H9 (cell line): ENCODE measurements at regions not wholly inside any gene's neighbourhood (a gene's known extent, or its start where the extent isn't known, plus 50 kb on each side); places are given as distances from the start of the nearest gene placed in this dataset.

Source experiments
- DNase-seq: peaks from one replicate; pipeline ENCODE4 v3.0.0-alpha.2; 2017
- H2AFZ ChIP-seq: one replicate; pipeline ENCODE4 v1.6.1; 2013; ENCODE audit warnings: mild to moderate bottlenecking, low read length, control low read depth, moderate library complexity
- H2AK5ac ChIP-seq: 2 replicates; pipeline ENCODE4 v1.6.1; 2013; ENCODE audit warnings: low read length, control low read depth, mixed read lengths; ENCODE audit not compliant: insufficient read length
- H2BK120ac ChIP-seq: one replicate; pipeline ENCODE4 v1.6.1; 2013; ENCODE audit warnings: low read depth, mild to moderate bottlenecking, low read length, control low read depth, inconsistent platforms; ENCODE audit not compliant: poor library complexity, severe bottlenecking
- H2BK12ac ChIP-seq: 2 replicates; pipeline ENCODE4 v1.6.1; 2013; ENCODE audit warnings: low read length, control low read depth, mixed read lengths, low read depth; ENCODE audit not compliant: insufficient read length
- H2BK15ac ChIP-seq: 2 replicates; pipeline ENCODE4 v1.6.1; 2013; ENCODE audit warnings: low read depth, low read length, control low read depth
- H2BK20ac ChIP-seq: one replicate; pipeline ENCODE4 v1.6.1; 2013; ENCODE audit warnings: low read depth, mild to moderate bottlenecking, low read length, control low read depth, inconsistent platforms; ENCODE audit not compliant: poor library complexity, severe bottlenecking
- H2BK5ac ChIP-seq: 2 replicates; pipeline ENCODE4 v1.6.1; 2013; ENCODE audit warnings: low read length, control low read depth, mixed read lengths; ENCODE audit not compliant: insufficient read length
- H3K14ac ChIP-seq: 2 replicates; pipeline ENCODE4 v1.6.1; 2013; ENCODE audit warnings: low read length, control low read depth; ENCODE audit not compliant: insufficient read depth
- H3K18ac ChIP-seq: 2 replicates; pipeline ENCODE4 v1.6.1; 2013; ENCODE audit warnings: low read depth, mild to moderate bottlenecking, mixed read lengths, low read length, control low read depth; ENCODE audit not compliant: insufficient read length
- H3K23ac ChIP-seq: 2 replicates; pipeline ENCODE4 v1.6.1; 2013; ENCODE audit warnings: low read length, control low read depth, mixed read lengths, low read depth; ENCODE audit not compliant: insufficient read length
- H3K23me2 ChIP-seq: 2 replicates; pipeline ENCODE4 v1.6.1; 2013; ENCODE audit warnings: low read depth, mild to moderate bottlenecking, mixed read lengths, low read length, control low read depth; ENCODE audit not compliant: insufficient read length, poor library complexity, severe bottlenecking
- H3K27ac ChIP-seq: 2 replicates; pipeline ENCODE4 v1.5.1; 2013; ENCODE audit warnings: low read length, control low read depth, mixed read lengths, low read depth; ENCODE audit not compliant: insufficient read length
- H3K27me3 ChIP-seq: 2 replicates; pipeline ENCODE4 v1.6.1; 2013; ENCODE audit warnings: low read length, control low read depth, inconsistent platforms; ENCODE audit not compliant: insufficient read depth
- H3K4ac ChIP-seq: 2 replicates; pipeline ENCODE4 v1.6.1; 2013; ENCODE audit warnings: low read depth, mild to moderate bottlenecking, control low read depth, inconsistent platforms, low read length, moderate library complexity
- H3K4me1 ChIP-seq: 2 replicates; pipeline ENCODE4 v1.6.1; 2013; ENCODE audit warnings: low read length, control low read depth, inconsistent platforms; ENCODE audit not compliant: insufficient read depth
- H3K4me2 ChIP-seq: 2 replicates; pipeline ENCODE4 v1.6.1; 2013; ENCODE audit warnings: low read length, control low read depth, mixed read lengths; ENCODE audit not compliant: insufficient read length, insufficient read depth
- H3K56ac ChIP-seq: 2 replicates; pipeline ENCODE4 v1.6.1; 2013; ENCODE audit warnings: low read depth, mild to moderate bottlenecking, mixed read lengths, low read length, control low read depth; ENCODE audit not compliant: insufficient read length
- H3K79me1 ChIP-seq: 2 replicates; pipeline ENCODE4 v1.6.1; 2013; ENCODE audit warnings: low read depth, mild to moderate bottlenecking, moderate library complexity, low read length, control low read depth, inconsistent platforms; ENCODE audit not compliant: insufficient read depth, poor library complexity, severe bottlenecking
- H3K79me2 ChIP-seq: 2 replicates; pipeline ENCODE4 v1.6.1; 2013; ENCODE audit warnings: low read length, control low read depth, inconsistent platforms; ENCODE audit not compliant: insufficient read depth
- H3K9ac ChIP-seq: 2 replicates; pipeline ENCODE4 v1.6.1; 2013; ENCODE audit warnings: low read length, control low read depth, mixed read lengths; ENCODE audit not compliant: insufficient read length; ENCODE audit errors: extremely low read depth
- H3K9me3 ChIP-seq: one replicate; pipeline ENCODE4 v1.6.1; 2013; ENCODE audit warnings: low read depth, low read length, inconsistent platforms; ENCODE audit not compliant: control insufficient read depth
- H3T11ph ChIP-seq: one replicate; pipeline ENCODE4 v1.6.1; 2013; ENCODE audit warnings: mild to moderate bottlenecking, low read length, control low read depth, inconsistent platforms
- H4K20me1 ChIP-seq: one replicate; pipeline ENCODE4 v1.6.1; 2013; ENCODE audit not compliant: control insufficient read depth, insufficient read length, insufficient read depth
- H4K5ac ChIP-seq: 2 replicates; pipeline ENCODE4 v1.6.1; 2013; ENCODE audit warnings: low read depth, mild to moderate bottlenecking, mixed read lengths, low read length, control low read depth; ENCODE audit not compliant: insufficient read length
- H4K8ac ChIP-seq: replicated peaks from 2 replicates; pipeline ENCODE4 v1.6.1; 2013; ENCODE audit warnings: low read length, control low read depth, mixed read lengths, low read depth; ENCODE audit not compliant: insufficient read length
- H4K91ac ChIP-seq: 2 replicates; pipeline ENCODE4 v1.6.1; 2013; ENCODE audit warnings: low read depth, mild to moderate bottlenecking, moderate library complexity, mixed read lengths, low read length, control low read depth; ENCODE audit not compliant: insufficient read length
- H3K27ac Mint-ChIP-seq, 3 experiments: 2 replicates in 2 of 3; 3 replicates in 1 of 3; pipeline ENCODE4 v1.8.0; 2020 to 2021; ENCODE audit warnings: mixed read lengths in 3 of 3, mild to moderate bottlenecking in 1 of 3, moderate library complexity in 1 of 3
- H3K27me3 Mint-ChIP-seq: 2 replicates; pipeline ENCODE4 v1.8.0; 2021; ENCODE audit warnings: low read depth, mild to moderate bottlenecking, moderate library complexity, mixed read lengths
- H3K36me3 Mint-ChIP-seq, 3 experiments: 2 replicates in 2 of 3; 3 replicates in 1 of 3; pipeline ENCODE4 v1.8.0; 2020 to 2021; ENCODE audit warnings: low read depth in 3 of 3, mixed read lengths in 3 of 3; ENCODE audit not compliant: insufficient read depth in 1 of 3
- H3K4me1 Mint-ChIP-seq, 2 experiments: 2 replicates each; pipeline ENCODE4 v1.8.0; 2020; ENCODE audit warnings: mixed read lengths in 2 of 2
- H3K4me3 Mint-ChIP-seq, 2 experiments: 2 replicates in 1 of 2; 3 replicates in 1 of 2; pipeline ENCODE4 v1.8.0; 2020 to 2021; ENCODE audit warnings: mild to moderate bottlenecking in 2 of 2, mixed read lengths in 2 of 2, moderate library complexity in 1 of 2
- H3K9me3 Mint-ChIP-seq, 2 experiments: 2 replicates in 1 of 2; 3 replicates in 1 of 2; pipeline ENCODE4 v1.8.0; 2020; ENCODE audit warnings: mild to moderate bottlenecking in 2 of 2, mixed read lengths in 2 of 2, moderate library complexity in 1 of 2
- WGBS: extraction: QIAGEN DNeasy Blood & Tissue Kit; methylation state at CpG from one replicate; pipeline ENCODE4 v1.1.7; 2013; ENCODE audit warnings: missing lambda C conversion rate, low lambda C conversion rate, mixed read lengths; ENCODE audit not compliant: insufficient read length; ENCODE audit errors: extremely low coverage; 5-methylcytosine and 5-hydroxymethylcytosine counted together
- TF ChIP-seq, protein P1 (sequence below): fragments of 200-600 bp; sonication (generic); conservative IDR thresholded peaks from 3 replicates; pipeline ENCODE4 v1.8.0; 2021; ENCODE audit warnings: antibody characterized with exemption, mild to moderate bottlenecking

DNA sequence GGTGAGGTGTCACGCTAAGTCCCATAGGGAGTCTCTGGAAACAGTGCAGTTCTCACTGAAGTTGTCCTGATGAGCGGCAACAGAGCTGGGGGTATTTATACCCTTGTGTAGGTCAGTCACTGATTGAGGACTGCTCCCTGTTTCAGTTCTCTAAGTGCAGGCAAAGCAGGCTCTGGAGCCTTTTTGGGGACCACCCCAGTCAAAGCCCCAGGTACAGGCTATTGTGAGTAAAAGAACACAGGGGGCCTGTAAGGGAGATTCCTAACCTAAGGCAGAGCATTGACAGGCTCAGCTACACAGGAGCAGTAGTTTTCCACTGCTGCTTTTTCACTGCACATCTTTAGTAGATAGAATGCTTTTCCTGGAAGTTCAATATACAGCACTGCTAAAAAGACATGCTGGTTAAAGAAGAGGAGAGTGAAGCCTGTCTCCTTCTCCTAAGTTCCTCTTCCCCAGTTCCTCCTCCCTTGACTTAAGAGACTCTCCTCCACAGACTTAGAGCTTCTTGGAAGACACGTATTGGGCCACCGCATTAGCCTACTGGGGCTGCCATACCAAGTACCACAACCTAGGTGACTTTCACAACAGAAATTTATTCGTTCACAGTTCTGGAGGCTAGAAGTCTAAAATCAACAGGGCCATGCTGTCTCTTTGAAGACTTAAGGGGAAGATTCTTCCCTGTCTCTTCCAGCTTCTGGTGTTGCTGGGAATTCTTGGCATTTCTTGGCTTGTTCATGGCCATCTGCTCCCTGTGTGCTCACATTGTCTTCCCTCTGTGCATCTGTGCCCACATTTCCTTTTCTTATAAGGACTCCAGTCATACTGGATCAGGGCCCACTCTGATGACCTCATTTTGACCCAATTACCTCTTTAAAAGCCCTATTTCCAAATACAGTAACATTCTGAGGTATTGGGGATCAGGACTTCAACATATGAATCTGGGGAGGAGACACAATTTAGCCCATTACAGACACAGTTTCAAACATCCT is 221.0 kb downstream of the ESM1 start:
- Mint-ChIP-seq H3K4me1 (0 out of 4 replicates have a peak, but pooled peaks cover 0 to 2% of the 10 kb centered on the region in 2 experiments), H3K27ac (no peak overlapping the region)
- WGBS, result no CpG with 5 or more reads among the region's 5 CpGs

More for the DNA sequence above, 221.0 kb downstream of the ESM1 start:
- no peak overlapping the region for H3K9ac ChIP-seq
- no peak overlapping the region for H3K4me2 ChIP-seq
- no peaks in the 10 kb centered on the region for H3K27me3 ChIP-seq
- H4K20me1 ChIP-seq, result no peaks in the 10 kb centered on the region
- H3K79me2 ChIP-seq, result no peaks in the 10 kb centered on the region
- H4K8ac ChIP-seq, result no peak overlapping the region
- H3K27ac ChIP-seq, result no peak overlapping the region
- no peak overlapping the region for H2BK15ac ChIP-seq
- no peak overlapping the region for H2BK5ac ChIP-seq
- Mint-ChIP-seq H3K9me3 (no peaks in the 10 kb centered on the region), H3K36me3 (no peaks in the 10 kb centered on the region; a peak in 1 of 7 replicates), H3K4me3 (no peak overlapping the region), H3K27me3 (no peaks in the 10 kb centered on the region)
- H2BK120ac ChIP-seq, result no peak overlapping the region
- TF ChIP-seq, protein P1, sequence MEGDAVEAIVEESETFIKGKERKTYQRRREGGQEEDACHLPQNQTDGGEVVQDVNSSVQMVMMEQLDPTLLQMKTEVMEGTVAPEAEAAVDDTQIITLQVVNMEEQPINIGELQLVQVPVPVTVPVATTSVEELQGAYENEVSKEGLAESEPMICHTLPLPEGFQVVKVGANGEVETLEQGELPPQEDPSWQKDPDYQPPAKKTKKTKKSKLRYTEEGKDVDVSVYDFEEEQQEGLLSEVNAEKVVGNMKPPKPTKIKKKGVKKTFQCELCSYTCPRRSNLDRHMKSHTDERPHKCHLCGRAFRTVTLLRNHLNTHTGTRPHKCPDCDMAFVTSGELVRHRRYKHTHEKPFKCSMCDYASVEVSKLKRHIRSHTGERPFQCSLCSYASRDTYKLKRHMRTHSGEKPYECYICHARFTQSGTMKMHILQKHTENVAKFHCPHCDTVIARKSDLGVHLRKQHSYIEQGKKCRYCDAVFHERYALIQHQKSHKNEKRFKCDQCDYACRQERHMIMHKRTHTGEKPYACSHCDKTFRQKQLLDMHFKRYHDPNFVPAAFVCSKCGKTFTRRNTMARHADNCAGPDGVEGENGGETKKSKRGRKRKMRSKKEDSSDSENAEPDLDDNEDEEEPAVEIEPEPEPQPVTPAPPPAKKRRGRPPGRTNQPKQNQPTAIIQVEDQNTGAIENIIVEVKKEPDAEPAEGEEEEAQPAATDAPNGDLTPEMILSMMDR, result no peak
- no peak overlapping the region for H3K18ac ChIP-seq
- H4K91ac ChIP-seq, result no peak overlapping the region
- no peak overlapping the region for H3K23ac ChIP-seq
- no peak overlapping the region for H3K4ac ChIP-seq
- H2AFZ ChIP-seq, result no peak overlapping the region
- H2BK20ac ChIP-seq, result no peak overlapping the region
- no peak overlapping the region for H4K5ac ChIP-seq
- H3K56ac ChIP-seq, result no peak overlapping the region
- no peaks in the 10 kb centered on the region for H3K23me2 ChIP-seq
- no peaks in the 10 kb centered on the region for H3K79me1 ChIP-seq
- H2AK5ac ChIP-seq, result no peak overlapping the region
- no peak overlapping the region for H3T11ph ChIP-seq
- no peaks in the 10 kb centered on the region for H3K4me1 ChIP-seq
- H3K9me3 ChIP-seq, result no peaks in the 10 kb centered on the region
- DNase-seq, result no peak
- H2BK12ac ChIP-seq, result no peak overlapping the region
- no peak overlapping the region for H3K14ac ChIP-seq
